Vagina (tissue), 2 donors: ENCODE measurements at regions not wholly inside any gene's neighbourhood (a gene's known extent, or its start where the extent isn't known, plus 50 kb on each side); places are given as distances from the start of the nearest gene placed in this dataset.

Experiments
- DNase-seq, 2 donors: peaks; one replicate each; pipeline ENCODE4 v3.0.0-alpha.2; 2017; ENCODE audit errors: extremely low spot score in 2 of 2
- H3K27ac ChIP-seq: fragments of 200-600 bp; sonication (generic); one replicate; pipeline ENCODE4 v1.5.1; 2019
- H3K27me3 ChIP-seq: fragments of 200-600 bp; sonication (generic); one replicate; pipeline ENCODE4 v1.5.1; 2019
- H3K36me3 ChIP-seq, 2 donors: fragments of 200-600 bp; sonication (generic); one replicate each; pipeline ENCODE4 v1.5.1; 2017 to 2019
- H3K4me1 ChIP-seq: fragments of 200-600 bp; sonication (generic); one replicate; pipeline ENCODE4 v1.5.1; 2019
- H3K4me3 ChIP-seq, 2 donors: fragments of 200-600 bp; sonication (generic); 1 replicate in 1 of 2; 2 replicates in 1 of 2; pipeline ENCODE4 v1.5.1; 2016 to 2019
- H3K9me3 ChIP-seq: fragments of 200-600 bp; sonication (generic); one replicate; pipeline ENCODE4 v1.5.1; 2019
- POLR2A ChIP-seq, 2 donors: fragments of 450-650 bp; IDR thresholded peaks; one replicate each; pipeline ENCODE4 v1.6.1; 2017; ENCODE audit warnings: antibody characterized with exemption in 2 of 2, mild to moderate bottlenecking in 2 of 2, moderate library complexity in 2 of 2
- POLR2AphosphoS5 ChIP-seq, 2 donors: sonication (generic); formaldehyde crosslinking; IDR thresholded peaks; one replicate each; pipeline ENCODE4 v1.9.0; 2017; ENCODE audit warnings: antibody characterized with exemption in 2 of 2, mild to moderate bottlenecking in 2 of 2, low read depth in 1 of 2; ENCODE audit not compliant: insufficient read depth in 1 of 2
- intact Hi-C: fragments of 100-400 bp; cut with DNase I; formaldehyde crosslinking; loops from one replicate; pipeline ENCODE4 v1.15.1; 2023
- TF ChIP-seq, protein P1 (sequence below), 3 experiments: fragments of 450-650 bp in 2 of 3; fragments of 200-600 bp in 1 of 3; sonication (generic) in 1 of 3; IDR thresholded peaks; one replicate each; pipeline ENCODE4 v1.5.1; 2017 to 2019; ENCODE audit warnings: antibody characterized with exemption in 3 of 3, mild to moderate bottlenecking in 2 of 3, moderate library complexity in 2 of 3

DNA sequence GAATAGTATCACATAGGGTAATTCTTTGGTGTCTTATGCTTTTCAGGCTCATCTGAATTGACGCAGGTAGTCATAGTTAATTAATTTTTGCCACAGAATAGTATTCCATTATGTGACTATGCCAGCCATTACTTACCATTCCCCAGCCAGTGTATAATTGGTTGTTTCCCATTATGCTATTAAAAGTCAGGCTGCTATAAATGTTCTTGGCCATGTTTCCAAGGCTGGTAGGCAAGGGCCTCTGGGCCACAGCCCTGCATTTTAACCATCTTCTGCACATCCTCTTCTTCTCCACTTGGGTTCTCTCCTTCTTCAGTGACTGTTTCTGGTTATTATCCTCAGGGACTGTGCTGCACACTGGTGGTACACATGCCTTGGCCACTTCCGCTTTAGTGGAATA lies 190.9 kb downstream of the ADAMTS15 start:
- DNase-seq, result peak in 1 of 2 donors; percentile 34
- intact Hi-C loops, result no loop called here
- Histone ChIP-seq H3K4me1 (peaks cover 10% of the 10 kb centered on the region), H3K36me3 (no peaks in the 10 kb centered on the region), H3K9me3 (no peaks in the 10 kb centered on the region), H3K4me3 (no peak overlapping the region), H3K27ac (no peak overlapping the region), H3K27me3 (no peaks in the 10 kb centered on the region)
- TF ChIP-seq, protein P1, sequence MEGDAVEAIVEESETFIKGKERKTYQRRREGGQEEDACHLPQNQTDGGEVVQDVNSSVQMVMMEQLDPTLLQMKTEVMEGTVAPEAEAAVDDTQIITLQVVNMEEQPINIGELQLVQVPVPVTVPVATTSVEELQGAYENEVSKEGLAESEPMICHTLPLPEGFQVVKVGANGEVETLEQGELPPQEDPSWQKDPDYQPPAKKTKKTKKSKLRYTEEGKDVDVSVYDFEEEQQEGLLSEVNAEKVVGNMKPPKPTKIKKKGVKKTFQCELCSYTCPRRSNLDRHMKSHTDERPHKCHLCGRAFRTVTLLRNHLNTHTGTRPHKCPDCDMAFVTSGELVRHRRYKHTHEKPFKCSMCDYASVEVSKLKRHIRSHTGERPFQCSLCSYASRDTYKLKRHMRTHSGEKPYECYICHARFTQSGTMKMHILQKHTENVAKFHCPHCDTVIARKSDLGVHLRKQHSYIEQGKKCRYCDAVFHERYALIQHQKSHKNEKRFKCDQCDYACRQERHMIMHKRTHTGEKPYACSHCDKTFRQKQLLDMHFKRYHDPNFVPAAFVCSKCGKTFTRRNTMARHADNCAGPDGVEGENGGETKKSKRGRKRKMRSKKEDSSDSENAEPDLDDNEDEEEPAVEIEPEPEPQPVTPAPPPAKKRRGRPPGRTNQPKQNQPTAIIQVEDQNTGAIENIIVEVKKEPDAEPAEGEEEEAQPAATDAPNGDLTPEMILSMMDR (IDR thresholded peaks at IDR 0.05), result no peak
- no peak for TF ChIP-seq POLR2A (IDR thresholded peaks at IDR 0.05)

DNA sequence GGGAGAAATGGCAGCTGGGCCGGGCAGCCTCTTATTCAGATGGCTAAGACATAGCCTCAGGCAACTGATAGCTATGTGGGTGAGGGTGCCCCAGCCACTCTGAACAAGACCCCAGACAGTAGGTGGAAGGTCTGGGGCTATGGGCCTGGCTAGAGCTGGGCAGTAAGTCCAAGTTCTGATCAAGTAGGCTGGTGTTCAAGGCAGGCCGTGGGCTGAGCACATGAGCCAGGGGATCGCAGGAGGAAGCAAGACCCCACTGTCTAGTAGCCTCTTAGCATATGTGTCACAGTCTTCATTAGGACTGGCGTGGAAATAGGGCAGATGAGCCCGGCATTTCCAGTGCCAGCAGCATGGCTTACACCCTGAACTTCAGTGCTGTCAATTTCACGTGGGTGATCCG lies 192.1 kb downstream of the ADAMTS15 start:
- Histone ChIP-seq H3K4me1 (peaks cover 10% of the 10 kb centered on the region), H3K27me3 (no peaks in the 10 kb centered on the region), H3K36me3 (no peaks in the 10 kb centered on the region), H3K9me3 (no peaks in the 10 kb centered on the region), H3K4me3 (no peak overlapping the region), H3K27ac (no peak overlapping the region)
- intact Hi-C loops, result no loop called here
- peak in 1 of 2 donors; percentile 70 for DNase-seq
- TF ChIP-seq POLR2AphosphoS5 (IDR thresholded peaks at IDR 0.05; ENCODE audit: insufficient read depth in 1 of 2, low read depth in 1 of 2) (no peak), POLR2A (IDR thresholded peaks at IDR 0.05) (no peak)
- TF ChIP-seq, protein P1 (IDR thresholded peaks at IDR 0.05), result no peak

DNA sequence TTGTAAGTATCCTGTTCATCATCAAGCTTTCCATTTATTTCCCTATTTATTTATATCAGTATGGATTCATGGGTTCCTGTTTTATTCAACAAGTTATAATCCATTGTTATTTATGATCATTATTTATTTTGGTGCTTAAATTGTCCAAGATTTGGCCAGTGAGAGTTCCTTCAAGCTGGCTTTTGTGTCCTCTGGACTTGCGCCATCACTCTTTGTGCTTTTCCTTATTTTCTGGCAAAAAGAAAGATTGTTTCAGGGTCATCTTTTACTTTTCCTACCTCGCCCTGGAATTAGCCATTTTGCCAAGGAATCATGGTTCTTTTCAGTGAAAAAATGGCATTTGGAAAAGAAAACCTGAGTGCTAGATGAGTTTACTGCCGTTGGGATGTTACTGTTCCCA lies 193.4 kb downstream of the ADAMTS15 start:
- Histone ChIP-seq H3K4me3 (no peak overlapping the region), H3K9me3 (no peaks in the 10 kb centered on the region), H3K27me3 (no peaks in the 10 kb centered on the region), H3K27ac (no peak overlapping the region), H3K36me3 (no peaks in the 10 kb centered on the region), H3K4me1 (peaks cover 10% of the 10 kb centered on the region)
- intact Hi-C loops, result no loop called here
- no peak for DNase-seq
- TF ChIP-seq POLR2A (IDR thresholded peaks at IDR 0.05) (no peak), POLR2AphosphoS5 (IDR thresholded peaks at IDR 0.05; ENCODE audit: insufficient read depth in 1 of 2, low read depth in 1 of 2) (no peak)
- TF ChIP-seq, protein P1 (IDR thresholded peaks at IDR 0.05), result no peak

DNA sequence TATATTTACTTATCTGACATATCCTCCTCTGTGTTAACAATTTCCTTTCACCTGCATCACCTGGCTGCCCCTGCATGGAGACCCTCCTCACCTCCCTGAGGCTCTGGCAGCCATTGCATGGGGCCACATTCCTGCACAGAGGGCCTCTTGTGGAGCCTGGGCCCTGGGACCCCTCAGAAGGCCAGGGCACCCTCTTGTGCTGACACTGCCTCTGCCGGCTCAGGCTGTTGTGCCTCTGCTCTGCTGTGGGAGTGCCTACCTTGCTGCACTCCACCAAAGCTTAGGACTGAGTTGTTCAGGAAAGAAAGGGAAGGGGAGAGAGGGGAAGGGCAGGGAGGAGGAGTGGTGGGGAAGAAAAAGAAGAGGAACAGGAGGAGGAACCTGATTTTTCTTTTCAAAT lies 194.5 kb downstream of the ADAMTS15 start:
- Histone ChIP-seq H3K36me3 (no peaks in the 10 kb centered on the region), H3K27me3 (no peaks in the 10 kb centered on the region), H3K9me3 (no peaks in the 10 kb centered on the region), H3K4me3 (no peak overlapping the region), H3K27ac (no peak overlapping the region), H3K4me1 (peaks cover 6% of the 10 kb centered on the region)
- peak in 1 of 2 donors; percentile 84 for DNase-seq
- intact Hi-C loops, result no loop called here
- TF ChIP-seq POLR2A (IDR thresholded peaks at IDR 0.05) (no peak), POLR2AphosphoS5 (IDR thresholded peaks at IDR 0.05; ENCODE audit: insufficient read depth in 1 of 2, low read depth in 1 of 2) (no peak)
- TF ChIP-seq, protein P1 (IDR thresholded peaks at IDR 0.05), result no peak

DNA sequence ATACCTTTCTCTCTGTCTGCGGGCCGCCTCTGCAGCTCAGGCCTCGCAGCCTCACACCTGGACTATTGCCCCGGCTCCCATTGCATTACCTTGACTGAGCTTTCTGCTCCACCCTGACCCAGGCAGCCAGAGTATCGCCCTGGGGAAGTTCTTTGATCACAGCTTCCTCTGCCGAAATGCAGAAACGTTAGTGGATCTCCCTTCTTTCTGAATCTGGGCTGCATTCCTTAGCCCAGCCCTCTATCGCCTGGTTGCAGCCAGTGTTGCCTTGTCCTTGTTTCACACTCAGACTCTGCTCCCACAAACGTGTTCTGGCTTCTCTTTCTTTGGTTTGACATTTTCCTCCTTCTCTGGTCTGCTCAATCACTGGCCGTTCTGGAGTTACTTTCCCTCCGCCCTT lies 195.7 kb downstream of the ADAMTS15 start:
- TF ChIP-seq, protein P1 (IDR thresholded peaks at IDR 0.05), result no peak
- TF ChIP-seq POLR2AphosphoS5 (IDR thresholded peaks at IDR 0.05; ENCODE audit: insufficient read depth in 1 of 2, low read depth in 1 of 2), result no peak
- TF ChIP-seq POLR2A (IDR thresholded peaks at IDR 0.05), result no peak
- intact Hi-C loops, result no loop called here
- no peaks in the 10 kb centered on the region for H3K9me3 ChIP-seq
- peaks cover 12% of the 10 kb centered on the region for H3K4me1 ChIP-seq
- H3K4me3 ChIP-seq, result no peak overlapping the region
- no peaks in the 10 kb centered on the region for H3K36me3 ChIP-seq
- H3K27me3 ChIP-seq, result no peaks in the 10 kb centered on the region
- H3K27ac ChIP-seq, result no peak overlapping the region
- DNase-seq, result peak in 1 of 2 donors; percentile 67
